Ovary (tissue), 3 donors: ENCODE measurements at regions not wholly inside any gene's neighbourhood (a gene's known extent, or its start where the extent isn't known, plus 50 kb on each side); places are given as distances from the start of the nearest gene placed in this dataset.

Source experiments
- EP300 ChIP-seq: sonication (generic); formaldehyde crosslinking; IDR thresholded peaks from one replicate; pipeline ENCODE4 v1.6.1; 2017; ENCODE audit warnings: antibody characterized with exemption
- POLR2A ChIP-seq: fragments of 450-650 bp; IDR thresholded peaks from one replicate; pipeline ENCODE4 v1.6.1; 2017; ENCODE audit warnings: antibody characterized with exemption, mild to moderate bottlenecking, moderate library complexity
- TF ChIP-seq, protein P1 (sequence below), 3 donors: fragments of 450-650 bp in 2 of 3; fragments of 200-600 bp in 1 of 3; IDR thresholded peaks; one replicate each; pipeline versions ENCODE4 v1.5.1 to v1.8.0; 2016 to 2022; ENCODE audit warnings: antibody characterized with exemption in 3 of 3, mild to moderate bottlenecking in 1 of 3
- donor health status: DM: no; HTN: no; CAD: no.

DNA sequence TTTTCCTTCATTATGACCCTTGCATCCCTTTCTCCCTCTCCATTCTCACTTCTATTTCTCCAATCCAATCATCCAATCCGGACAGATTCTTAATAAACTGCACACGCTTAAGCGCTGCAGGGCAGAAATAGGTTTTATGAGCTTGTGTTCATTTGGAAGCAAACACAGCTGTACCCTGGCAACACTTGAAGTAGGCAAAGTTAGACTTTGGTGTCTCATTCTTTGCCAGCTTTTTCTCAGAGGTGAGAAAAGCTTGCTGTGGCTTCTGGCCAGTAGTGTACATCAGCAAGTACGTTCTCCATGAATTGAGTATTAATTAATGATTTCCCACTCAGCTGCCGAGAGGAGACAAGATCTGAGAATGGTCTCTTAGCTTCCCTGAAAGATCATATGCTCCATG is 88.5 kb downstream of the FBXO4 start:
- TF ChIP-seq POLR2A (no peak), EP300 (no peak)
- TF ChIP-seq, protein P1, sequence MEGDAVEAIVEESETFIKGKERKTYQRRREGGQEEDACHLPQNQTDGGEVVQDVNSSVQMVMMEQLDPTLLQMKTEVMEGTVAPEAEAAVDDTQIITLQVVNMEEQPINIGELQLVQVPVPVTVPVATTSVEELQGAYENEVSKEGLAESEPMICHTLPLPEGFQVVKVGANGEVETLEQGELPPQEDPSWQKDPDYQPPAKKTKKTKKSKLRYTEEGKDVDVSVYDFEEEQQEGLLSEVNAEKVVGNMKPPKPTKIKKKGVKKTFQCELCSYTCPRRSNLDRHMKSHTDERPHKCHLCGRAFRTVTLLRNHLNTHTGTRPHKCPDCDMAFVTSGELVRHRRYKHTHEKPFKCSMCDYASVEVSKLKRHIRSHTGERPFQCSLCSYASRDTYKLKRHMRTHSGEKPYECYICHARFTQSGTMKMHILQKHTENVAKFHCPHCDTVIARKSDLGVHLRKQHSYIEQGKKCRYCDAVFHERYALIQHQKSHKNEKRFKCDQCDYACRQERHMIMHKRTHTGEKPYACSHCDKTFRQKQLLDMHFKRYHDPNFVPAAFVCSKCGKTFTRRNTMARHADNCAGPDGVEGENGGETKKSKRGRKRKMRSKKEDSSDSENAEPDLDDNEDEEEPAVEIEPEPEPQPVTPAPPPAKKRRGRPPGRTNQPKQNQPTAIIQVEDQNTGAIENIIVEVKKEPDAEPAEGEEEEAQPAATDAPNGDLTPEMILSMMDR (IDR thresholded peaks at IDR 0.05): no peak
